ENCODE measurements at regions not wholly inside any gene's neighbourhood (a gene's known extent, or its start where the extent isn't known, plus 50 kb on each side); places are given as distances from the start of the nearest gene placed in this dataset.
A peak's percentile ranks its signal among the peaks of the same experiment; 100 is the strongest.
"Not testable (repeated sequence)": the region's sequence is repeated elsewhere in the genome, so short reads cannot be mapped to it uniquely, and the experiment has no call there.

DNA sequence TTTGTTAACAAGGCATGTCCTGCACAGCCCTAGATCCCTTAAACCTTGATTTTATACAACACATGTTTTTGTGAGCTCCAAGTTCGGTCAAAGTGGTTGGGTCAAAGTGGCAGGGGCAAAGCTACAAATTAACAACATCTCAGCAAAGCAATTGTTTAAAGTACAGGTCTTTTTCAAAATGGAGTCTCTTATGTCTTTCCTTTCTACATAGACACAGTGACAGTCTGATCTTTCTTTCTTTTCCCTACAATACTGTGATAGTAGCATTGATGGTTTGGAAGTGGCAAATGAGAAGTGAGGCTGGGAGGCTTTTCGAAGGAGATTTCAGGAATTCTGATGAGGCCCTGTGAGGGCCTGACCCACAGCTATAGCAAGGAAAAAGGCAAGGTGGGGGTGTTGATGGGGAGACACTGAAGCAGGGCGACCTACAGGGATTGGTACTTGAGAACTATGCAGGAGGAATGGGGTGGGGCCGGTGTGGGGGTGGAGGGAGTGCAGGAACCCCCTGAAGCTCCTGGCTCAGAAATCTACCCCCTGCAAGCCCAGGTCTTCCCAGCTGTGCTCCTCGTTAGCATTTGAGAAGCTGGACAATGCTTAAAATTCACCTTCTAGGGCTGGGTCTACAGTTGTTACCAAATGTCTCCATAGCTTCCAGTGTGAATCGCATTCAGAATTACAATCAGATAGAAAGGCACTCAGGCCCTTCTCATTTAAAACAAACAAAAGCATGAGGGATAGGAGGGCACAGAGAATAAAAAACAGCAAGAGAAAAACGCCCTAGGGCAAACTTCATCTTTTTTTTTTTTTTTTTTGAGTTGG lies 102.6 kb upstream of the PPM1J start:
- H3K4me3 ChIP-seq (ENCODE audit: low read depth, low read length), result no peak overlapping the region; the same call in 1 of the 2 replicates
- no peaks in the 10 kb centered on the region for H3K9me3 ChIP-seq (ENCODE audit: control insufficient read depth, insufficient read depth, low read depth, low read length)
- H3K27me3 ChIP-seq (ENCODE audit: control insufficient read depth, insufficient read depth, low read length), result no peaks in the 10 kb centered on the region
- peak overlapping the region; percentile 79 for H3K9ac ChIP-seq (ENCODE audit: low read length)
- peaks cover 59% of the 10 kb centered on the region for H3K36me3 ChIP-seq (ENCODE audit: control insufficient read depth, insufficient read depth, low read length)
- peak overlapping the region; percentile 89 for H3K27ac ChIP-seq (ENCODE audit: low read depth, low read length)
- H3K4me1 ChIP-seq (ENCODE audit: control insufficient read depth, insufficient read depth, low read length), result peaks cover 75% of the 10 kb centered on the region

DNA sequence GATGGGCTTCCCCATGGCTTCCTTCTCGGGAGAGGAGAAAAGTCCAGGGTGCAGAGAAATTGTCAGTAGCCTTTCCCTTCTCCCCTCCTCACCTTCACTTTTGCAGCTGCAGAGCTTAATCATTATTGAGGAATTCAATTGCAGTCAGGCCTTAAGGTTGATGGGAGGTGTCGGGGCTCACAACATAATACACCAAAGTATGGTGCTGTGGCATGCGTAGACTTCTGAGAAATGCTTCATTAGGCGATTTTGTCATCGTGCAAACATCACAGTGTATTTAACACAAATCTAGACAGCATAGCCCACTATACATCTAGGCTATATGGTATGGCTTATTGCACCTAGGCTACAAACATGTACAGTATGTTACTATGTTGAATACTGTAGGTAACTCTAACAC lies 100.2 kb upstream of the PPM1J start:
- Histone ChIP-seq H3K27me3 (ENCODE audit: control insufficient read depth, insufficient read depth, low read length) (no peaks in the 10 kb centered on the region), H3K36me3 (ENCODE audit: control insufficient read depth, insufficient read depth, low read length) (peaks cover 42% of the 10 kb centered on the region), H3K9ac (ENCODE audit: low read length) (no peak overlapping the region), H3K4me1 (ENCODE audit: control insufficient read depth, insufficient read depth, low read length) (peaks cover 57% of the 10 kb centered on the region), H3K4me3 (ENCODE audit: low read depth, low read length) (no peak overlapping the region), H3K9me3 (ENCODE audit: control insufficient read depth, insufficient read depth, low read depth, low read length) (no peaks in the 10 kb centered on the region), H3K27ac (ENCODE audit: low read depth, low read length) (no peak overlapping the region)

DNA sequence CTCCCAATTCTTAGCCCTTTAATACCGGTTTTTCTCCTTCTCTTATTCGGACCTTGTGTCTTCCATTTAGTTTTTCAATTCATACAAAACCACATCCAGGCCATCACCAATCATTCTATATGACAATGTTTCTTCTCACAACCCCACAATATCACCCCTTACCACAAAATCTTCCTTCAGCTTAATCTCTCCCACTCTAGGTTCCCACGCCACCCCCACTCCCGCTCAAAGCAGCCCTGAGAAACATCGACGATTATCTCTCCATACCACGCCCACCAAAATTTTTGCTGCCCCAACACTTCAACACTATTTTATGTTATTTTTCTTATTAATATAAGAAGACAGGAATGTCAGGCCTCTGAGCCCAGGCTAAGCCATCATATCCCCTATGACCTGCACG lies 99.5 kb upstream of the PPM1J start:
- H3K9me3 ChIP-seq (ENCODE audit: control insufficient read depth, insufficient read depth, low read depth, low read length); H3K9ac ChIP-seq (ENCODE audit: low read length); H3K4me3 ChIP-seq (ENCODE audit: low read depth, low read length); H3K27me3 ChIP-seq (ENCODE audit: control insufficient read depth, insufficient read depth, low read length); H3K27ac ChIP-seq (ENCODE audit: low read depth, low read length): not testable (repeated sequence)
- H3K4me1 ChIP-seq (ENCODE audit: control insufficient read depth, insufficient read depth, low read length), result peaks cover 50% of the 10 kb centered on the region
- H3K36me3 ChIP-seq (ENCODE audit: control insufficient read depth, insufficient read depth, low read length), result peaks cover 38% of the 10 kb centered on the region

DNA sequence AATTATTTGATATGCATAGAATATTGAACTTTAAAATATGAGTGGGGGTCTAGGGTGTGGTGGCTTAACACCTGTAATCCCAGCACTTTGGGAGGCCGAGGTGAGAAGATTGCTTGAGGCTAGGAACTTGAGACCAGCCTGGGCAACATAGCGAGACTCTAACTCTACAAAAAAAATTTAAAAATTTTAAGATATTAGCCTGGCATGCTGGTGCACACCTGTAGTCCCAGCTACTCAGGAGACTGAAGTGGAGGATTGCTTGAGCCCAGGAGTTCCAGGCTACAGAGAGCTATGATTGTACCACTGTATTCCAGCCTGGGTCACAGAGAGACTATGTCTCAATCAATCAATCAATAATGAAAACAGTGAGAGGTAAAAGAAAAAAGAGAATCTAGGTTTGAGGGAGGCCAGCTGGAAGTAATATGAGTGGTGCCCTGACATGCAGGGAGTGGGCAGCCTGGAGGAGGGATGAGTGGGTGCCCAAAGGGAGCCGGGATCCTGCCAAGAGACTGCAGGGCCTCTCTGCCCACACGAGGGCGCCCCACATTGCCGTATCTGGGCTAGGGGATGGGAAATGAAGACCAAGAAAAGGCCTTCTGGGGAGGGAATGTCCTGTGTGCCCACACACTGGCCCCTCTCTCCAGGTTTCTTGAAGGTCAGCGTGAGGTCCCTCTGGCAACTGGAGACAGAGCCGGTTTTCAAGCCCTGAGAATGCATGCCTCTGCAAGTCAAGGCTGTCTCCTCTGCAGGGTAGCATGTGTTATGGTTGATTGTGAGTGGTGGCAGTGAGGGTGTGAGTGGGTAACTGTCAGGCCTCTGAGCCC lies 93.9 kb upstream of the PPM1J start:
- H3K27ac ChIP-seq (ENCODE audit: low read depth, low read length), result peak overlapping the region; percentile 34
- H3K4me1 ChIP-seq (ENCODE audit: control insufficient read depth, insufficient read depth, low read length), result peaks cover 56% of the 10 kb centered on the region
- peak overlapping the region; percentile 73 for H3K4me3 ChIP-seq (ENCODE audit: low read depth, low read length)
- peak overlapping the region; percentile 76 for H3K9ac ChIP-seq (ENCODE audit: low read length)
- no peaks in the 10 kb centered on the region for H3K27me3 ChIP-seq (ENCODE audit: control insufficient read depth, insufficient read depth, low read length)
- H3K9me3 ChIP-seq (ENCODE audit: control insufficient read depth, insufficient read depth, low read depth, low read length), result no peaks in the 10 kb centered on the region
- H3K36me3 ChIP-seq (ENCODE audit: control insufficient read depth, insufficient read depth, low read length), result peaks cover 16% of the 10 kb centered on the region; the same call in 1 of the 2 replicates

DNA sequence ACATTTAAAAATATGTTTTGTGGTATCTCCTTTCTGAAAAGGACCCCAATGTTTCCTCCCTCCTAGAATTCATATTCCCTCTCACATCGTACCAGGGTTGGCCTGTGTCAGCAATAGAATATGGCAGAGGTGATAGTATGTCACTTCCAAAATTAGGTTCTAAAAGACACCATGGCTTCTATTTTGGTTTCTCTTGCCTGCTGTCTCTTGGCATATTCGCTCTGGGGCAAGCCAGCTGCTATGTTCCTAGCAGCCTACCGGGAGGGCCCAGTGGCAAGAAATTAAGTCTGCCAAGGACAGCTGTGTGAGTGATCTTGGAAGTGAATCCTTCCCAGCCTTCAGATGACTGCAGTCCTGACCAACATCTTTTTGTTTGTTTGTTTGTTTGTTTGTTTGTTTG lies 92.9 kb upstream of the PPM1J start:
- Histone ChIP-seq H3K4me3 (ENCODE audit: low read depth, low read length) (no peak overlapping the region), H3K27ac (ENCODE audit: low read depth, low read length) (peak overlapping the region; percentile 25; the same call in 1 of the 2 replicates), H3K9me3 (ENCODE audit: control insufficient read depth, insufficient read depth, low read depth, low read length) (no peaks in the 10 kb centered on the region), H3K9ac (ENCODE audit: low read length) (no peak overlapping the region), H3K36me3 (ENCODE audit: control insufficient read depth, insufficient read depth, low read length) (peaks cover 8% of the 10 kb centered on the region; the same call in 1 of the 2 replicates), H3K4me1 (ENCODE audit: control insufficient read depth, insufficient read depth, low read length) (peaks cover 51% of the 10 kb centered on the region), H3K27me3 (ENCODE audit: control insufficient read depth, insufficient read depth, low read length) (no peaks in the 10 kb centered on the region)

DNA sequence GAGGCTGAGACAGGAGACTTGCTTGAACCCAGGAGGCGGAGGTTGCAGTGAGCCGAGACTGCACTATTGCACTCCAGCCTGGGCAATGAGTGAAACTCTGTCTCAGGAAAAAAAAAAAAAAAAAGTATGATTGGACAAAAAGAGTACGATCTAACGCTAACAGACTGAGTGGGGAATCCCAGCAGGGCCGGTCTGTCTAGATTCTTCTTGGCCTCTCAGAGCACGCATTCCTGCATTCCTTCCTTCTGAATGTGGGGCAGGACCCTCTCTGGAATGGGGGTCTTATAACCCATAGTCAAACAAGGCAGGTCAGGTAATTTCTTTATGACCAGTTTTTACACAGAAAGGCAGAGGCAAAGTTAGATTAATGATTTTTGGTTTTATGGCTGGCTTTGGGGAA lies 92.0 kb upstream of the PPM1J start:
- H3K27me3 ChIP-seq (ENCODE audit: control insufficient read depth, insufficient read depth, low read length), result no peaks in the 10 kb centered on the region
- no peak overlapping the region for H3K9ac ChIP-seq (ENCODE audit: low read length)
- H3K27ac ChIP-seq (ENCODE audit: low read depth, low read length), result no peak overlapping the region; the same call in 1 of the 2 replicates
- H3K36me3 ChIP-seq (ENCODE audit: control insufficient read depth, insufficient read depth, low read length), result peaks cover 1% of the 10 kb centered on the region; the same call in 1 of the 2 replicates
- peaks cover 48% of the 10 kb centered on the region for H3K4me1 ChIP-seq (ENCODE audit: control insufficient read depth, insufficient read depth, low read length)
- H3K4me3 ChIP-seq (ENCODE audit: low read depth, low read length), result 0 out of 2 replicates have a peak overlapping the region, but pooled peaks have one; percentile 20
- no peaks in the 10 kb centered on the region for H3K9me3 ChIP-seq (ENCODE audit: control insufficient read depth, insufficient read depth, low read depth, low read length)

DNA sequence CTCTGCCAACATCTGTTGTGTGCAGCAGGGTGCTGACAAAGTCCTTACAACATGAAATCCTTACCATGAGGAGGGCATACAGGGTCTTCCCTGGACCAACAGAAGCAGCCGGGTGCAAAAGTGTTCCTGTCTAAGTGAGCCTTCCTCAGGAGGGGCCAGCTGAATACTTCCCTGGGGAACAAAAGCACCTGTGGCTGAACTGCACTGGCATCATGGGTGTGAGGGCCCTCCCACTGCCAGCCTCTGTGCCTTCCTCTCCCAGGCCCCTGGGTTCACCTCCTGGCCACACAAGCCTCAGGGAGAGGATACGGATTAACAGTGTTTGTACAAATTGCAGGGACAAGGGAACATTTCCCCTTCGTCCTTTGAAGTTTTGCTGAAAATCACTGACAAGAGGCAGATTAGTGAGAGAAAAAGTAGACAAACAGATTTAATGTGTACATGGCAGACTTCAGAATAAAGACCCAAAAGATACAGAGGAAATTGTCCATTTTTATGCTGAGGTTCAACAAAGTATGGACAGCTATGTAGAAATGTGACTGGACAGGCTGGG lies 91.0 kb upstream of the PPM1J start:
- Histone ChIP-seq H3K4me3 (ENCODE audit: low read depth, low read length) (no peak overlapping the region), H3K9ac (ENCODE audit: low read length) (no peak overlapping the region), H3K27ac (ENCODE audit: low read depth, low read length) (no peak overlapping the region), H3K27me3 (ENCODE audit: control insufficient read depth, insufficient read depth, low read length) (no peaks in the 10 kb centered on the region), H3K9me3 (ENCODE audit: control insufficient read depth, insufficient read depth, low read depth, low read length) (no peaks in the 10 kb centered on the region), H3K36me3 (ENCODE audit: control insufficient read depth, insufficient read depth, low read length) (no peaks in the 10 kb centered on the region), H3K4me1 (ENCODE audit: control insufficient read depth, insufficient read depth, low read length) (peaks cover 47% of the 10 kb centered on the region)

DNA sequence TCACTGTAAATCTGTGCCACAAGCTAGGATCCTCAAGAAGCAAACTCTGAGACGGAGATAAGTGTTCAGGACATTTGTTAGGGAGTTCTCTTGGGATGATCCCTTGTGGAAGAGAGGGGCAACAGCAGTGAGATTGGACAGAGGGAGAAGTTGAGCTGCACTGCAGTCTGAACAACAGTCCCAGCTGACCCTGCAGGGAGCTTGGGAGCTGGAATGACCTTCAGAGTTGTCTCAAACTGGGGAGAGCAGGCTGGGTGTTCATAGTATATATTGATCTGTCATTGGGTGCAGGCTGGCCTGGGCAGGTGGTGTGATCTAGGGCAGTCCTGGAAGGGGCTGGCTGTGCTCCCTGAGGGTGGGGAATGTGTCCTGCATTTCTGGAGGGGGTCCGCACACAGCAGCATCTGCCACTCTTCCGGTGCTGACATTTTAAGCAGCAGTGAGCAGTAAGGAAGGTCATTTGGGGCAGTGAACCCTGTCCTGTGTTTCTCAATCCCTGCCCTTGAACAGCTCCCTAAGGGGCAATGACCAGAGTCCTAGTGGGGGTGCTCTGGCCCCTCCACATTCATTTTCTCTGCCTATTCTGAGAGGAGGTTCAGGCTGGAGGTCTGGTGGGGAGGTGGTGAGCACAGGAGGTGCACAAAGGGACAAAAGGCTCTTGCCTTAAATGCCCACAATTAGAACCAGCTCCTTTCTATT lies 90.2 kb upstream of the PPM1J start:
- Histone ChIP-seq H3K27ac (ENCODE audit: low read depth, low read length) (no peak overlapping the region), H3K9ac (ENCODE audit: low read length) (no peak overlapping the region), H3K36me3 (ENCODE audit: control insufficient read depth, insufficient read depth, low read length) (no peaks in the 10 kb centered on the region), H3K27me3 (ENCODE audit: control insufficient read depth, insufficient read depth, low read length) (no peaks in the 10 kb centered on the region), H3K4me1 (ENCODE audit: control insufficient read depth, insufficient read depth, low read length) (peaks cover 43% of the 10 kb centered on the region), H3K9me3 (ENCODE audit: control insufficient read depth, insufficient read depth, low read depth, low read length) (no peaks in the 10 kb centered on the region), H3K4me3 (ENCODE audit: low read depth, low read length) (no peak overlapping the region)

DNA sequence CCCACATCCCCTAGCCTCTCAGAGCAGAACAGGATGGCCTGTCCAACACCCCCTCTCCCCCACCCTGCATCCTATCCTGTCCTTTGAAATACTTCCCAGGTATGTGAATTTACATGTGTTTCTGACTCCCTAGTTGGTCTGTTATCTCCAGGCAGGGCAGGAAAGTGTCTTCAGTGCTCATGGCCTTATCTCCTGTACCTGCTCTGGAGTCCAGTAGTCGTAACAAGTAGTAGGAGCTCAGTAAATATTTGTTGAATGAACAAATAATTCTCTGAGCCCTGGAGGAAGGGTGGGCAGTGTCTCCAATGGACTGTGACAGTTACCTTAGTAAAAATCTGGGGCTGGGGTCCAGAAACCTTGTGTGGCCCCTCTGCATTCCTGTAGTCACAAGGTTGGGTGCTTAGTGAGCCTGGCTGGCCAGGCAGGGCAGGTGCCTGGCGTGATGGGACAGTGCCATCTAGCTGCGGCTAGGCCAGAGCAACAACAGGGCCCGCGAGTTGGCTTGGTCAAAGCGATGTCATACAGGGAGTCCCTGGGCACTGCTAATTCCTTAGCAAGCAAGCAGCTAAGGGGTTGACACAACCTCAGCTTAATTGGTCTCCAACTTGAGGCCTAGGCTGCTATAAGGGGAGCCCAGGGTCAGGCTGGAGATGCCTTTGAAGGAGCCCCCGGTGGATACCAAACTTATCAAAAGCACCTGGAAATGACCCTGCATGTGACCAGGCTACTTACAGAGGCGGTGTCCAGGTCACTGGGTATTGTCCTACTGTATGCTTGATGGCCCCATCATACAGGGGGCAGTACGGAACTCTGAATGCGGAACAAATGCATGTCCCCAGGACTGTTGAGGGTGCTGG lies 89.0 kb upstream of the PPM1J start:
- Histone ChIP-seq H3K36me3 (ENCODE audit: control insufficient read depth, insufficient read depth, low read length) (no peaks in the 10 kb centered on the region), H3K9me3 (ENCODE audit: control insufficient read depth, insufficient read depth, low read depth, low read length) (no peaks in the 10 kb centered on the region), H3K27ac (ENCODE audit: low read depth, low read length) (no peak overlapping the region), H3K27me3 (ENCODE audit: control insufficient read depth, insufficient read depth, low read length) (no peaks in the 10 kb centered on the region), H3K4me3 (ENCODE audit: low read depth, low read length) (no peak overlapping the region), H3K9ac (ENCODE audit: low read length) (no peak overlapping the region), H3K4me1 (ENCODE audit: control insufficient read depth, insufficient read depth, low read length) (peaks cover 40% of the 10 kb centered on the region)

DNA sequence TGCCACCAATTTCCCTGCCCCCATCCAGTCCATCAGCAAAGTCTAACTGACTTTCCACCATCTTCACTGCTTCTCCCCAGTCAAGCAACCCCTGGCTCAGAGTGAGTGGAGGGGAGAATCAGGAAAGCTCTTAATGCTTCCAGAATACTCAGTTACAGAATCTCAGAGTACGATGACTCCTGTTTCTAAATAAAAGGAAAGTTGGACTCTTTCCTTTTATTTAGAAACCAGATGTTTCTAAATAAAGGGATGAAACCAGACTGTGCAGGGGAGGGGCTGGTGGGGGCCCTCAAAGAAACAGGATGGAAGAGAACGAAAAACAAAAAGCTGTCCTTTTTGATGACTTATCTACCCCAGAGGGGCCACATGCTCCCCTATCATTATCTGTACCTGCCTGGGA lies 85.2 kb upstream of the PPM1J start:
- Histone ChIP-seq H3K27me3 (ENCODE audit: control insufficient read depth, insufficient read depth, low read length) (no peaks in the 10 kb centered on the region), H3K4me1 (ENCODE audit: control insufficient read depth, insufficient read depth, low read length) (peaks cover 26% of the 10 kb centered on the region), H3K27ac (ENCODE audit: low read depth, low read length) (no peak overlapping the region), H3K9ac (ENCODE audit: low read length) (no peak overlapping the region), H3K4me3 (ENCODE audit: low read depth, low read length) (no peak overlapping the region), H3K36me3 (ENCODE audit: control insufficient read depth, insufficient read depth, low read length) (no peaks in the 10 kb centered on the region), H3K9me3 (ENCODE audit: control insufficient read depth, insufficient read depth, low read depth, low read length) (no peaks in the 10 kb centered on the region)
